Cardiac fibroblast (primary cell): ENCODE measurements at regions not wholly inside any gene's neighbourhood (a gene's known extent, or its start where the extent isn't known, plus 50 kb on each side); places are given as distances from the start of the nearest gene placed in this dataset.

ENCODE experiments used
- DNase-seq, 2 donors: peaks; one replicate each; pipeline versions ENCODE4 v3.0.0 to v3.0.0-alpha.2; 2010; ENCODE audit warnings: low read depth in 2 of 2
- H3K4me3 ChIP-seq, 2 donors: replicated peaks in 1 of 2; 1 replicate in 1 of 2; 2 replicates in 1 of 2; pipeline ENCODE4 v1.5.1; 2011; ENCODE audit warnings: low read depth in 2 of 2, low read length in 2 of 2, mild to moderate bottlenecking in 2 of 2, moderate library complexity in 1 of 2
- TF ChIP-seq, protein P1 (sequence below): IDR thresholded peaks from one replicate; pipeline ENCODE4 v1.5.1; 2011; ENCODE audit warnings: low read depth, mild to moderate bottlenecking, low read length, inconsistent platforms

DNA sequence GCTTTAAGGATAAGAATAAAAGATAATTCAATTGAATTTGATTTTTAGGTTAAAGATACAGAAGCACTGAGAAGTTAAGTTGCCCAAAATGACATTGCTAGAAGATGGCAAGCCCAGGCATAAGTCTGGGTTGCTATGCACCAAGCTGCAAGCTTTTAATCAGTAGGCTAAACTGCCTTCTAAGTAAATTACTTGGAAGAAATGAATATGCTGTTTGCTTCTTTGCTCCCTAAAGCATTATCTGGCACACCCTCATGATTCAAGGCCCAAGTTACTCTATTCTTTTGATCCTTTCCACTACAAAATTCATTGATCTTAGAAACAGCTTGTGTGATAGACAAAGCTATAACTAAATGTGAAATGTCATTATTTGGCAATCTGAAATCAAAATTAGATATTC, 1991.1 kb downstream of the ARAP2 start:
- no peak overlapping the region for H3K4me3 ChIP-seq
- TF ChIP-seq, protein P1, sequence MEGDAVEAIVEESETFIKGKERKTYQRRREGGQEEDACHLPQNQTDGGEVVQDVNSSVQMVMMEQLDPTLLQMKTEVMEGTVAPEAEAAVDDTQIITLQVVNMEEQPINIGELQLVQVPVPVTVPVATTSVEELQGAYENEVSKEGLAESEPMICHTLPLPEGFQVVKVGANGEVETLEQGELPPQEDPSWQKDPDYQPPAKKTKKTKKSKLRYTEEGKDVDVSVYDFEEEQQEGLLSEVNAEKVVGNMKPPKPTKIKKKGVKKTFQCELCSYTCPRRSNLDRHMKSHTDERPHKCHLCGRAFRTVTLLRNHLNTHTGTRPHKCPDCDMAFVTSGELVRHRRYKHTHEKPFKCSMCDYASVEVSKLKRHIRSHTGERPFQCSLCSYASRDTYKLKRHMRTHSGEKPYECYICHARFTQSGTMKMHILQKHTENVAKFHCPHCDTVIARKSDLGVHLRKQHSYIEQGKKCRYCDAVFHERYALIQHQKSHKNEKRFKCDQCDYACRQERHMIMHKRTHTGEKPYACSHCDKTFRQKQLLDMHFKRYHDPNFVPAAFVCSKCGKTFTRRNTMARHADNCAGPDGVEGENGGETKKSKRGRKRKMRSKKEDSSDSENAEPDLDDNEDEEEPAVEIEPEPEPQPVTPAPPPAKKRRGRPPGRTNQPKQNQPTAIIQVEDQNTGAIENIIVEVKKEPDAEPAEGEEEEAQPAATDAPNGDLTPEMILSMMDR: no peak
- DNase-seq: no peak

DNA sequence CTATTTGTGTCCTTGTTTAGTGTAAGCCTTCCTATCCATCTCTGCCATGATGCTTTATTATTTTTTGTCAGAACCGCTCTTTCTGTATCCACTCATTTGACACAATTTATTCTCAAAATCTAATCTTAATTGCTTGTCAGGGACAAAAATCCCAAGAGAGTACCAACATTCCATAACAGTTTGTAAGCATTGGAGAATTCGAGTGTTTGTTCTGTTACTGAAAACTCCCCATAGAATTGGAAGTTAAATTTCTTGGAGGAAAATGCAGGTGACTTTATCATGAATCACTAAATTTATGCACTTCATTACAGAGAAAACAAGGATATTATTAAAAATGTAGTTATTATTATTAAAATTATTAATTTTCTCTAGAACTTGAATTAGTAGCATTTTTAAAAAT, 1986.1 kb downstream of the ARAP2 start:
- TF ChIP-seq, protein P1: no peak
- H3K4me3 ChIP-seq: no peak overlapping the region
- DNase-seq: peak; percentile 31 to 42

DNA sequence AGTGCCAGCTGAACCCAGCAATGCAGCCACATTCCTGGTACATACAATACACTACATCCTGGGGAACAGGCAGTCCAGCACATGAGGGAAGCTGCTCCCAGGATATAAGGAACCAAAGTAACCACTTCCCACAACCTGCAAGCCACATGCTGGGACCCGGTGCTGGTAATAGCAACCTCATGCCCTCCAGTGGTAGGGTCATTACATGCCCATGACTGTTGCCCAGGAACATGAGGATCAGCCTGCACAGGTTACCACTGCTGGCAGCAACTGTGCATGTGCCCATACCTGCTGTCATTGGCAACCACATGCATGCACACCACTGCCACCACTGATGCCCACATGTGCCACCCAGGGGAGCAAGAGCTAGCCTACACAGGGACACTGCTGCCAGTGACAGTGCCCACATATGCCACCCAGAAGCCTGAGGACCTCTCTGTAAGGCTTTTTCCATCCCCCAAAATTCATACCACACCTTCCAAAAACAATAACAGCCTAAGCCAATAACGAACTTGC, 1982.5 kb downstream of the ARAP2 start:
- H3K4me3 ChIP-seq: no peak overlapping the region
- TF ChIP-seq, protein P1: no peak
- DNase-seq: no peak

DNA sequence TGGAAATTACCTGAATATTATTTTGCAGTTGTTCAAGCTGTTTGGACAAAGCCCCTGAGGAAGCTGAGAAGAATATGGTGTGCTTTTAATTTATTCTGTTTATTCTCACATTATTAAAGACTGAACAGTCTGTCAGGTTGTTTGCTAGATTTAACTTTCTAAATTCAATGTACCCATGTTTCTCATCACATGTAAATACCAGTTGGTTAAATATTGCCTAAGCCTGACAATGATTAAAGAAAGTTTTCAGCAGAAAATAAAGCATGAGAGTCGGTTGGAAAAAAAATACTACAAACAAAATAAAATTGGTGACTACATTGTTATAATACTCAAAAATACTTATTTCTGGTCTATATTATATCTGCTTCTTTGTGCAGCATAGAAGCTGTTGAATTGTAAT, 1974.7 kb downstream of the ARAP2 start:
- no peak overlapping the region for H3K4me3 ChIP-seq
- no peak for DNase-seq
- TF ChIP-seq, protein P1: no peak

DNA sequence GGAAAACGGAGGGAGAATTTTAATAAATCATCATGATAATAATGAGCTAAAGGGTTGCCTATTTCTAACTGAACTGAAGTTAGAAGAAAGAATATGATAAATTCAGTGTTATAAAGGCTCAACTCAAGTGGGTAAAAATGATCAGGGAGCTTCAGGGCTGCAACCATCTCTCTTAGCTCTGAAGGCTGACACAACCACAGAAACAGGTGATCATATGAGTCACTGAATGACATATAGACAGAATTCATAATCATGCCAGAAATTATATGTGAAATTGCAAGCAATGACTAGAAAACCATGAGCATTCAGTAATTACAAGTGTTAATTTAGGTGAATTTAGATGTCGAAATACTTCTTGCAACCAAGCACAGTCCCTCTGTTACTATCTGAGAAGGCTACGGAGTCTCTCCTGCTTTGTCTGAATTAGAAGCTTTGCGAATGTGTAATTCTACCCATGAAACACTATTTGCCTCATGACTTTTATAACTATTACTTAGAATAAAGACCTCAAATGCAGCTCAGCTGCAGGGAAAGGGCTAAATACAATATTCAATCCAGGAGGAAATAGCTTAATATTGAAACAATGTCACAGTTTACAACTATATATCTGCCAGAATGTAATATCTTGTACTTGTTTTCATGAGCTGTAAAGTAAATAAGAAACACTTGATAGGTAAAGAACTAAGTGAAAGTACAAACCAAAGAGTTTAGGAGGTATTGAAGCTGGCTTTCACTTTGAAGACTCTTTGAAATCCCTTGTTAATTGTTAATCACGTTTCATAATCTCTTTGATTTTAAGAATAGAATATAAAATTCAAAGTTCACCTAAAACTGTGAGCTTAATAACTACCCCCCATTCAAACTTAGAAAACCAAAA, 1972.6 kb downstream of the ARAP2 start:
- TF ChIP-seq, protein P1: no peak
- no peak overlapping the region for H3K4me3 ChIP-seq
- no peak for DNase-seq

DNA sequence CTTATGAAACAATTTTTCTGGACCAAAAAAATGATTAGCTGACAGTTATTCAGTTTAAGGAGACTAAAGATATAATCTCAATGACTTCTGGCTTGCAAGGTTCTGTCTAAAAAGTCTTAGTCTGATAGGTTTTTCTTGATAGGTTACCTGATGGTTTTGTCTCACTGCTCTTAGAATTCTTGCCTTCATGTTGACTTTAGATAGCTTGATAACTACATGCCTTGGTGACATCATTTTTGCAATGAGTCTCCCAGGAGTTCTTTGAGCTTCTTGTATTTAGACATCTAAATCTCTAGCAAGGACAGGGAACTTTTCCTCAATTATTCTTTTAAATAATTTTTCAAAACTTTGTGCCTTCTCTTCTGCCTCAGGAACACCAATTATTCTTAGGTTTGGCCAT, 1965.3 kb downstream of the ARAP2 start:
- H3K4me3 ChIP-seq: no peak overlapping the region
- DNase-seq: no peak
- TF ChIP-seq, protein P1: no peak

DNA sequence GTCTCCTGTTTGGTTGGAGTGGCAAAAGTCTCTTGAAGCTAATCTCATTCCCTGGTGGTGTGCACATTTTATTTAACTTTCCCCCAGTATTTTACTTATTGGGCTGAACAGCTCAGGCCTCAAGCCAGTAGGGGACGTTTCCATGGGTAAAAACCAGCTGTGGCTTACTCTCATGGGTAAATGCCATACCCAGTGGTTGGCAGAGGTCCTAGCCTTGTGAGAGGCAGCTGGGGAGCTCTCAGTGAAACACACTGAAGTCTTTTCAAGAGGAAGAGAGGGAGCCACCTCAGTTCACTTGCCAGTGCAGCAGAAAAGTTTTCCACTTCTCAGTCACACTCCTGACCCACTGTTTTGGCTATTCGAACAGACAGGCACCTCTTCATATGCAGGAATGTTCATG, 1964.2 kb downstream of the ARAP2 start:
- H3K4me3 ChIP-seq: no peak overlapping the region
- TF ChIP-seq, protein P1: no peak

More for the DNA sequence above, 1964.2 kb downstream of the ARAP2 start:
- DNase-seq: no peak
